ENCODE measurements at regions not wholly inside any gene's neighbourhood (a gene's known extent, or its start where the extent isn't known, plus 50 kb on each side); places are given as distances from the start of the nearest gene placed in this dataset.

DNA sequence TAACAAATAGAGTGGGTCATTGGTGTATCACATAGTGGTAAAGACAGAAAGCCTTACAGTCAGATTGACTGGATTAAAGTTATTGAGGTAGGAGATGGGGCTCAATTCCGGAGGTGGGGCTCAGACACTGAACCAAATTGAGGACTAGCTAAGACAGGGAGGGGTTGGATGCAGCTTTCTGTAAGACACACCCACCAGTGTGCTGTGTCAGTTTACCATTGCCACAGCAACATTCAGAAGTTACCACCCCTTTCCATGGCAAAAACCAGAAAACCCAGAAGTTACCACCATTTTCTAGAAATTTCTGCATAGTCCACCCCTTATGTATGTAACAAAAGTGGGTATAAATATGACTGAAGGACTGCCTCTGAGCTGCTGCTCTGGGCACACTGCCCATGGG is 167.6 kb upstream of the TMEM72 start:
- H3K9me3 ChIP-seq (ENCODE audit: low read depth) = no peaks in the 10 kb centered on the region
- H3K36me3 ChIP-seq (replicated peaks; ENCODE audit: insufficient read depth, low read depth) = no peaks in the 10 kb centered on the region
- H3K27me3 ChIP-seq = no peaks in the 10 kb centered on the region
- no peaks in the 10 kb centered on the region for H3K9me2 ChIP-seq (replicated peaks; ENCODE audit: insufficient read depth)
- no peaks in the 10 kb centered on the region for H4K20me1 ChIP-seq (ENCODE audit: insufficient read depth, poor library complexity, severe bottlenecking)
- no peak overlapping the region for H2AFZ ChIP-seq
- TF ChIP-seq EZH2 (IDR thresholded peaks at IDR 0.05; ENCODE audit: borderline replicate concordance) (no peak), EZH2phosphoT487 (IDR thresholded peaks at IDR 0.05; ENCODE audit: low read depth, severe bottlenecking, unreplicated experiment) (no peak)
- TF ChIP-seq, protein P1, sequence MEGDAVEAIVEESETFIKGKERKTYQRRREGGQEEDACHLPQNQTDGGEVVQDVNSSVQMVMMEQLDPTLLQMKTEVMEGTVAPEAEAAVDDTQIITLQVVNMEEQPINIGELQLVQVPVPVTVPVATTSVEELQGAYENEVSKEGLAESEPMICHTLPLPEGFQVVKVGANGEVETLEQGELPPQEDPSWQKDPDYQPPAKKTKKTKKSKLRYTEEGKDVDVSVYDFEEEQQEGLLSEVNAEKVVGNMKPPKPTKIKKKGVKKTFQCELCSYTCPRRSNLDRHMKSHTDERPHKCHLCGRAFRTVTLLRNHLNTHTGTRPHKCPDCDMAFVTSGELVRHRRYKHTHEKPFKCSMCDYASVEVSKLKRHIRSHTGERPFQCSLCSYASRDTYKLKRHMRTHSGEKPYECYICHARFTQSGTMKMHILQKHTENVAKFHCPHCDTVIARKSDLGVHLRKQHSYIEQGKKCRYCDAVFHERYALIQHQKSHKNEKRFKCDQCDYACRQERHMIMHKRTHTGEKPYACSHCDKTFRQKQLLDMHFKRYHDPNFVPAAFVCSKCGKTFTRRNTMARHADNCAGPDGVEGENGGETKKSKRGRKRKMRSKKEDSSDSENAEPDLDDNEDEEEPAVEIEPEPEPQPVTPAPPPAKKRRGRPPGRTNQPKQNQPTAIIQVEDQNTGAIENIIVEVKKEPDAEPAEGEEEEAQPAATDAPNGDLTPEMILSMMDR (IDR thresholded peaks at IDR 0.05; ENCODE audit: poor library complexity) = no peak
- 85% methylated on average over 1 of the region's 1 CpG for WGBS (ENCODE audit: low lambda C conversion rate, missing lambda C conversion rate)
- H3K27ac ChIP-seq = no peak overlapping the region
- no peak for DNase-seq (ENCODE audit: low spot score)
- no peaks in the 10 kb centered on the region for H3K79me2 ChIP-seq
- H3K4me2 ChIP-seq = no peak overlapping the region
- no peak overlapping the region for H3K4me3 ChIP-seq
- H3K4me1 ChIP-seq (ENCODE audit: insufficient read depth) = no peaks in the 10 kb centered on the region

DNA sequence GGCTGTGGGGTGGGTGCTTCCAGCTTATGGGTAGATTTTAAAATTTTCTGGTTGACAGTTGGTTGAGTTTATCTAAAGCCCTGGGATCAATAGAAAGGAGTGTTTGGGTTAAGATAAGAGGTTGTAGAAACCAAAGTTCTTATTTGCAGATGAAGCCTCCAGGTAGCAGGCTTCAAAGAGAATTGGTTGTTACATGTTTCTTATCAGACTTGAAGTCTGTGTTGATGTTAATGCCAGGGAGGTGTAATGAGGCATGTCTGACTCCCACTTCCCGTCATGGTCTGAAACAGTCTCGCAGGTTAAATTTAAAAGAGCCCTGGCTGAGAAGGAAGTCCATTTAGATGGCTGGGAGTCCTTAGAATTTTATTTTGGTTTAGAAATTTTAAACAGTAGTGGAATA is 165.2 kb upstream of the TMEM72 start:
- TF ChIP-seq EZH2 (IDR thresholded peaks at IDR 0.05; ENCODE audit: borderline replicate concordance) = no peak
- TF ChIP-seq EZH2phosphoT487 (IDR thresholded peaks at IDR 0.05; ENCODE audit: low read depth, severe bottlenecking, unreplicated experiment) = no peak
- TF ChIP-seq, protein P1 (IDR thresholded peaks at IDR 0.05; ENCODE audit: poor library complexity) = no peak

DNA sequence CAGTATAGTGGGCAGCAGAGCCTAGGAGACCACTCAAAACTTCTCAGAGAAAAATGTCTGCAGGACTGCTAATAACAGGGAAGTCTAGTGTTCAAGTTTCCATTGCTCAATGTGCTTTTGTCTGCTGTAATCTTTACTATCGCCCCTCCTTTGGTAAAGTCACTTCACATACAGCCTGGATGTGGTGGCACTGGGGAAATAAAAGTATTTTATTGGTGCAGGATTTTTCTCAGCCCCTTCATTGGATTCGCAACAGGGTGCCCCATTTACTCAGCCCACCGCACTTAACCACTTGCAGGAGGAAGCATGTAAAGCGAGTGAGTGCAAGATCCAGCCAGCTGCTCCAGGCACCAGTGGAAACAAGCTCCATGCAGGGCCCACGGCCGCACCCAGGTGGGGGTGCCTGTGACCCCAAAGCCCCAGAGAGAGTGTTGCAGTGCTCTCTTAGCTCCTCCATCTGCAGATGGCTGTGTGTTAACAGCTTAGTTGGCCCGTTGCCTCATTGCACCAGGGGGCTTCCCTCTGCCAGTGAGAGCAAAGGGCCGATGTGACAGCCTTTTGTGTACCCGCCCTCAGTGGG is 163.5 kb upstream of the TMEM72 start:
- no peaks in the 10 kb centered on the region for H3K79me2 ChIP-seq
- H3K9me2 ChIP-seq (replicated peaks; ENCODE audit: insufficient read depth) = no peaks in the 10 kb centered on the region
- no peak overlapping the region for H3K27ac ChIP-seq
- DNase-seq (ENCODE audit: low spot score) = no peak
- TF ChIP-seq, protein P1 (IDR thresholded peaks at IDR 0.05; ENCODE audit: poor library complexity) = no peak
- TF ChIP-seq EZH2phosphoT487 (IDR thresholded peaks at IDR 0.05; ENCODE audit: low read depth, severe bottlenecking, unreplicated experiment) = no peak
- no peak for TF ChIP-seq EZH2 (IDR thresholded peaks at IDR 0.05; ENCODE audit: borderline replicate concordance)
- 90% methylated on average over 9 of the region's 9 CpGs for WGBS (ENCODE audit: low lambda C conversion rate, missing lambda C conversion rate)
- H3K4me3 ChIP-seq = no peak overlapping the region
- H3K4me1 ChIP-seq (ENCODE audit: insufficient read depth) = no peaks in the 10 kb centered on the region
- H4K20me1 ChIP-seq (ENCODE audit: insufficient read depth, poor library complexity, severe bottlenecking) = no peaks in the 10 kb centered on the region
- H3K9me3 ChIP-seq (ENCODE audit: low read depth) = no peaks in the 10 kb centered on the region
- H3K4me2 ChIP-seq = no peak overlapping the region
- no peak overlapping the region for H2AFZ ChIP-seq
- no peaks in the 10 kb centered on the region for H3K36me3 ChIP-seq (replicated peaks; ENCODE audit: insufficient read depth, low read depth)
- no peaks in the 10 kb centered on the region for H3K27me3 ChIP-seq

More for the DNA sequence above, 165.2 kb upstream of the TMEM72 start:
- Histone ChIP-seq H3K9me3 (ENCODE audit: low read depth) (no peaks in the 10 kb centered on the region), H3K27ac (no peak overlapping the region), H3K4me1 (ENCODE audit: insufficient read depth) (no peaks in the 10 kb centered on the region), H3K79me2 (no peaks in the 10 kb centered on the region), H4K20me1 (ENCODE audit: insufficient read depth, poor library complexity, severe bottlenecking) (no peaks in the 10 kb centered on the region), H3K27me3 (no peaks in the 10 kb centered on the region), H3K4me3 (no peak overlapping the region), H2AFZ (no peak overlapping the region), H3K4me2 (no peak overlapping the region), H3K9me2 (replicated peaks; ENCODE audit: insufficient read depth) (no peaks in the 10 kb centered on the region), H3K36me3 (replicated peaks; ENCODE audit: insufficient read depth, low read depth) (no peaks in the 10 kb centered on the region)
- peak; percentile 29 for DNase-seq (ENCODE audit: low spot score)
- 15% methylated on average over 2 of the region's 2 CpGs for WGBS (ENCODE audit: low lambda C conversion rate, missing lambda C conversion rate)

Measured in hepatocyte (in vitro differentiated cells).